ENCODE measurements at regions not wholly inside any gene's neighbourhood (a gene's known extent, or its start where the extent isn't known, plus 50 kb on each side); places are given as distances from the start of the nearest gene placed in this dataset.

GRCh38 chr3:159899166-159899565, 89.5 kb upstream of the IL12A start:
- DNase-seq (ENCODE audit: low spot score) = no peak

DNA sequence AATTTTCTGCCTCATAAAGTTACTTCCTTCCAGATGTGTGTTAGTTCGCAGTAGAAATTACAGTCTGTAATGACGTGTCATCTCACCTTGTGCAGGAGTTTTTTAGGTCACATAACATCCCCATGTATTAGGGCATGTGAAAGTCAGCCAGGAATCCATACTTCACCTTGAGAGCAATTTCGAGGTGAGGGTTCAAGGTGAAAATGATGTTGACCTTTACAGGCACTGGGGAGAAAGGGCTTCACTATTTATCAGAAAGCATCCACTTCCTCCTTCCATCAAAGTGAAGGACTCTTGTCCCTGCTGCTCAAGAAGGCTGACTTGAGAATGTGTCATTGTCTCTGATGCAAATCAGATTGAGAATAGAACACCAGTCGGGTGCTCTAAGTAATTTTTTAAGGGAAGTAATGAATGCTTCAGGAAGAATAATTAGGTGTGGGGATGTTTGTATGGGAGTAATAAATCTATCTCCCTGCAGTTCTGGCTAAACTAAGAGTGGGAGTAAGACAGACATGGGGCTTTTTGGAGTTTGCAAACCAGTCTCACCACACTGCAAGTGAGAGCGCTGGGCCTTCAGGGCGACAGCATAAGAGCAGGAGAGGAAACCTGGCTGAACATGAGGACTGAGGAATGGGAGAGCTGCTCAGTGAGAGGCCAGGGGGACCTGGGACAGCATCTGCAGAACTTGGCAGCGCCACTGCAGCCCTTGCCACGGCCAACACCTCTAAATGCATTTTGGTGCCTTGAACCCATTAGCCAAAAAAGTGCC, 85.9 kb upstream of the IL12A start:
- DNase-seq (ENCODE audit: low spot score) = no peak

DNA sequence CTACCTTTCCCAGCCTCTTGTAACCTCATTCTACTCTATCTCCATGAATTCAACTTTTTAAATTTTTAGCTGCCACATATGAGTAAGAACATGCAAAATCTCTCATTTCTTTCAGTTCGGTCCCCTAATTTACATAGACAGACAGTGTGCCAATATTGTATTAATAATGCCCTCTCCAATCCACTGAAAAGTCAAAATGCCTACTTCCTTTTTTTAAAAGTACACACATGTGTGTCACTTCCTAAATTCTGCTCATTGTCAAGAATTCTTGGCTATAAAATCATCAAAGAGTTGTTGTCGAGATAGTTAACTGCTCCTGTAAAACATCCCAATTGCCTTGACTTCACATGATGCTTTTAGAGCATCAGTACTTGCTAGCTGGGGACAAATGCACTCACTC, 84.2 kb upstream of the IL12A start:
- DNase-seq (ENCODE audit: low spot score) = no peak

DNA sequence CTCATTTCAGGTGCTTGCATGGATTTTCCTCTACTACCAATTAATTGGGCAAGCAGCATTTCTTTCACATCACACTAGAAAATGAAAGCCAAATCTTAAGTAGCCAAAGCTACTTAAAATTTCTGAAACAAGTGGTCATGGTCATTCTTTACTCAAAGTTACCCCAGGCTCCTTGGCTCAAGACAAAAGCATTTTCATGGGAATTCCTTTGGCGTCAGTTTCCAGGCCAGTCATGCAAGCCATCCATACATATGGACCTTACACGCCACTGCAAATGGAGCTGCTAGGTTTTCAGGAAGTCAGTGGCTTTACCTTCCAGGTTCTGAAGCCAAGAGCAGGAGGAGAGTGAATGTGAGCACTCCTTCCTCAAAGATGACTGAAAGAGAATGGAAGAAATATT, 83.7 kb upstream of the IL12A start:
- no peak for DNase-seq (ENCODE audit: low spot score)

DNA sequence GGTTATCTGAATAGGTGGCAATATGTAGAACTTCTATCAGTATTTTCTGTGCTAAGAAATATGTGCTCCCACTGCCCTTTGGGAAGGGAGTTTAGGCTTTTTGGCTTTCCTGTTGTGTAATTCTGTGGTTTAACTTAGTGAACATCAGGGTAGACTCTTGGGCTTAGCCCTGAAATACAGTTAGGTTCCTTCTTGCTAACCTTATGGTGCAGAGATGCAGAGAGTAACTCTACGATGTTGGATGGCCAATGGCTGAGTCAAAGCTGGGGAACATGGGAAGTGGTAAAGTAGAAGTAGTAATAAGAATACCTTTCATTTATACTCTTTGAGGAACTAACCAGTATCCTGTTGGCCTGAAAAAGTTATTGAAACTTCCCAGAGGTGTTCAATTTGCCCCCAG, 80.8 kb upstream of the IL12A start:
- DNase-seq (ENCODE audit: low spot score) = no peak

DNA sequence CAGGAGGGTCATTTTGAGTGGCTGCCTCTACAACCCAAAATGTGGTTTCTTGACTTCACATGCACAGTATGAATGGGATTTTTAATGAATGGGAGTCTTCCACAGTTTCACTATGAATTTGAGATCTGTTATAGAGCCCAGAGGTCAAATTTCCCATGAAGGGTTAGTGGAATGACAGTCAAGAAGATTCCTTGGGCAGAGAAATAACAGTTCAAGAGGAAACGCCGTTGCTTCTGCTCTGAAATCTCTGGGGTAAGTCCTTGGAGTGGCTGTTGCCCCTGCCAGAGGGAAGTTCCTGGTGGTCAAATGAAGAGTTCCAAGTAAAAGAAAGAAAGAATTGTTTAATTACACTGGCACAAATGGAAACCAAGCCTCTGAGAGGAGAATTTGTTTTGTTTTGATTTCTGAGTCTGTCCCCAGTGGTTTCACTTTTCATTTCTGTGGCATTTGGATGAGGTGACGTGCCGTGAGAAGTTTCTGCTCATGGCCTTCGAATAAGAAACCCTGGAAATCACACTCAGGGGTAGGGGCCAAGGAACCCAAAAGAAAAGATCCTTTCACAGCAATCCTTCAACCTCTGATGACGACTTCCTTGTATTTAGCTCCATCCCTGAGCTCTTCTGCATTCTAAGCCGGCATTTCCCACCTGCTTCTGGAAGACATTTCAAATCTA, 77.5 kb upstream of the IL12A start:
- no peak for DNase-seq (ENCODE audit: low spot score)

DNA sequence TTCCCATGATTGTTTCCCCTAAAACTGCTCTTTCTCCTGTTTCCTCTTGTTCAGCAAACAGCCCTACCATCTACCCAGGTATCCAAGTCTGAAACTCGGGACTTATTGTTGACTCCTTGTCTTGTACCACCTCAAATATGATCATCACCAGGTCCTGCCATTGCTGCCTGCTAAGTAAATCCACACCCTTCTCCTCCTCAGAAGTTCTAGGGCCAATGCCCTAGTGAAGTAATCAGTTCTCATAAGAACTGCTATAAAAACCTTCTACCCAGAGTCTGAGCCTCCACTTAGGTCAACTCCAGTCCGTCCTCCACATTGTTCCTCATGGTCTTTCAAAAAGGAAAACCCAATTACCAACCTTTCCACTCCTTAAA, 77.0 kb upstream of the IL12A start:
- no peak for DNase-seq (ENCODE audit: low spot score)

GRCh38 chr3:159913712-159914414, 74.8 kb upstream of the IL12A start:
- no peak for DNase-seq (ENCODE audit: low spot score)

GRCh38 chr3:159914426-159914825, 74.2 kb upstream of the IL12A start:
- no peak for DNase-seq (ENCODE audit: low spot score)

DNA sequence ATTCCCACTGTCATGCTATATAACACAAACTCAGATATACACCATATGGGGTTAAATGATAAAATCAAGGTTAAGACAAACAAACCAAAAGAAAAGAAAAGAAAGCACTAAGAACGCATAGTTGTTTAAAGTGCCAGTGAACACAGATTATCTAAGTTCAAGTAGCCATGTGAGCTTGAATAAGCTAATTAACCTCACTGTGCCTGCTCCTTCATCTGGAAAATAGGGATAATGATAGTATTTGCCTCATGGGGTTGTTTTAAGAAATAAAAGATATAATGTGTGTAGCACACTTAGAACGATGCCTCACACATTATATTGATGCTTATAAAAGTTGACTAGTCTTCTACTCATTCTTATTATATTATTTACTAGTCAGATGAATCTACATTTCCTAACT, 72.6 kb upstream of the IL12A start:
- DNase-seq (ENCODE audit: low spot score) = no peak

- DNase-seq (ENCODE audit: low spot score) = no peak
Measured at GRCh38 chr3:159917141-159917540, 71.5 kb upstream of the IL12A start.

DNA sequence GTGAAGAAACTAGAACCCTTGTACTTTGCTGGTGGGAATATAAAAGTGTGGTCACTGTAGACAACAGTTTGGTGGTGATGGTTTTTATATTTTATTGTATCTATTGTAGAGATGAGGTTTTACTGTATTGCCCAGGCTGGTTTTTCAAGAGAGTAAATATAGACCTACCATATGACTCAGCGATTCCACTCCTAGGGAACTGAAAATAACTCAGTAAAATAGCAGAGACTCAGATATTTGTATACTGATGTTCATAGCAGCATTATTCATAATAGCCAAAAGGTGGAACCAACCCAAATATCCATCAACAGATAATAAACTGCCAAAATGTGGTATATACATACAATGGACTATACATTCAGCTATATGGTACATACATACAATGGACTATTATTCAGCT, 68.8 kb upstream of the IL12A start:
- DNase-seq (ENCODE audit: low spot score) = no peak

- DNase-seq (ENCODE audit: low spot score) = no peak
Measured at GRCh38 chr3:159922193-159922840, 66.3 kb upstream of the IL12A start.

DNA sequence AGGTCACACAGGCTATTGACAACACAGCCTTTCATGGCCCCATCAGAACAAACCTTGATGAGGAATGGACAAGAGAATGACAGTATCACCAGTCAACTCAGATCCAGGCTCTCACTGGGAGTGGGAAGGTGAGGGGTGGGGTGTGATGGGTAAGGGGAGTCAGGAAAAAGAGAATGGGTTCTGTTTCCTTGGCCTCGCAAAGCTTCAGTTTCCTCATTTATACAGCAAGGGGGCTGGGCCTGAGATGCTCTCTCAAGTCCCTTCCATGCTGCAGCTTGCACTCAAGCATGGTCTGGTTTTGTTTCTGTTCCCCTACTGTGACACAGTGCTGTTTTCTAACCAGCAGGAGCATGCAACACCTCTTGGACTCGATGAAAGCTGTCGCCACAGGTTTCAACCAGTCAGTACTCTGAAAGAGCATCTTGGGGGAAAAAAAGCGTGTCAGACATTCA, 65.7 kb upstream of the IL12A start:
- no peak for DNase-seq (ENCODE audit: low spot score)

GRCh38 chr3:159923336-159923735, 65.3 kb upstream of the IL12A start:
- DNase-seq (ENCODE audit: low spot score) = no peak

- DNase-seq (ENCODE audit: low spot score) = no peak
Measured at GRCh38 chr3:159923956-159924355, 64.7 kb upstream of the IL12A start.

DNA sequence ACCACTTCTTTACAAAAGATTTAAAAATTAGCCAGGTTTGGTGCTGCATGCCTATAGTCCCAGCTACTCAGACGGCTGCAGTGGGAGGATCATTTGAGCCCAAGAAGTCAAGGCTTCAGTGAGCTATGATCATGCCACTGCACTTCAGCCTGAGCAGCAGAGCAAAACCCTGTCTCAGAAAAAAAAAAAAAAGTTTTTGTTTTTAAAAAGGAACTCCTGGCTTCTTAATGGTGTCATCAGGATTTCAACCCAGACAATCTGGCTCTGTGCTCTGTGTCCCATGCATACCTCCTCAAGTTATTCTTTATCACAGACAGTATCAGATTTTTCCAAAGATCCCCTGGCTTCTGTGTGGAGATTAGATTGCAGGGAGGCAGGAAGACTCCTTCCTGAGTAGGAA, 64.2 kb upstream of the IL12A start:
- DNase-seq (ENCODE audit: low spot score) = no peak

DNA sequence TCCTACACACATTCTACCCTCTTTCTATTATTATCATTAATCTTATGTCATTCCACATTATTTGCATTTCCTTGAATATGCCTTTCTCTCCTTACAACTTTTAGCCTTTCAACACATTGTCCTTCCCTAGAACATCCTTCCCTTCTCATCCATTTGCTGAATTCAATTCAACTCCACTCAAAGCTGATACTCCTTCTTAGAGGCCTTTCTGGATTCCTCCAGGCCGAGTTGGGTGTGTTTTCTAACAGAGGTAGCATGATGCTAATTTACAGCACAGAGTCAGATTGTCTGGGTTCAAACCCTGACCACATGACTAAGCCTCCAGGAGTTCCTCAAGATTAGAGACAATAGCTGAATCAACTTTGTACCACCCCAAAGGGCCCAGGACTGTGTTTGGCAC, 63.4 kb upstream of the IL12A start:
- no peak for DNase-seq (ENCODE audit: low spot score)

GRCh38 chr3:159926573-159926972, 62.1 kb upstream of the IL12A start:
- DNase-seq (ENCODE audit: low spot score) = no peak

GRCh38 chr3:159928071-159928491, 60.6 kb upstream of the IL12A start:
- DNase-seq (ENCODE audit: low spot score) = no peak

DNA sequence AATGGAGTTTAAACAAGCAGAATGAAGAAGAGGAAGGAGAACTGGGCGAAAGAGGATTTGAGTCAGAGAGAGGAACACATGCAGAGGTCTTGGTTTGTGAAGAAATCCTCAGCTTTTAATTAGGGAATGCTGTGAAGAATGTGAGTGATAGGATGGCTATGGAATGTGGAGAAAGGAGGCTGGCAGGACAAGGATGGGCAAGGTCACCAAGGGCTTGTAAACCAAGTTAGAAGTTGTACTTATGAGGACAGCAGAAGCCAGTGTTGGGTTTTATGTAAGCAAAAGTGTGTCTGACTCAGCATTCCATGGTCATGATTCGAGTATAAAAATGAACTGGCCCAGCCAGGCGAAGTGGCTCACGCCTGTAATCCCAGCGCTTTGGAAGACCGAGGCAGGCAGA, 60.0 kb upstream of the IL12A start:
- DNase-seq (ENCODE audit: low spot score) = no peak
